WTC11 (cell line): ENCODE measurements at regions not wholly inside any gene's neighbourhood (a gene's known extent, or its start where the extent isn't known, plus 50 kb on each side); places are given as distances from the start of the nearest gene placed in this dataset.

Experiments used
- ATF2 ChIP-seq: sonication (generic); formaldehyde crosslinking; IDR thresholded peaks from 2 replicates; pipeline ENCODE4 v1.8.1; 2022; ENCODE audit warnings: low read depth, missing genetic modification reagents, borderline replicate concordance
- CBFB ChIP-seq: sonication (generic); formaldehyde crosslinking; IDR thresholded peaks from 2 replicates; pipeline ENCODE4 v1.8.1; 2022; ENCODE audit warnings: mild to moderate bottlenecking, low read depth, missing genetic modification reagents
- CTCF ChIP-seq: fragments of 200-600 bp; IDR thresholded peaks from 2 replicates; pipeline ENCODE4 v1.8.0; 2022; ENCODE audit warnings: antibody characterized with exemption
- HMGXB4 ChIP-seq: sonication (generic); formaldehyde crosslinking; IDR thresholded peaks from 2 replicates; pipeline ENCODE4 v1.8.1; 2023; ENCODE audit warnings: mild to moderate bottlenecking, moderate library complexity, missing genetic modification reagents
- MAX ChIP-seq: sonication (generic); formaldehyde crosslinking; IDR thresholded peaks from 2 replicates; pipeline ENCODE4 v1.8.0; 2022; ENCODE audit warnings: mild to moderate bottlenecking, missing genetic modification reagents
- PRDM15 ChIP-seq: sonication (generic); formaldehyde crosslinking; IDR thresholded peaks from 2 replicates; pipeline ENCODE4 v1.8.0; 2022; ENCODE audit warnings: missing genetic modification reagents
- PREB ChIP-seq: sonication (generic); formaldehyde crosslinking; IDR thresholded peaks from 2 replicates; pipeline ENCODE4 v1.8.1; 2022; ENCODE audit warnings: mild to moderate bottlenecking, missing genetic modification reagents, moderate library complexity, borderline replicate concordance
- SP1 ChIP-seq: sonication (generic); formaldehyde crosslinking; conservative IDR thresholded peaks from 2 replicates; pipeline ENCODE4 v1.8.1; 2022; ENCODE audit warnings: missing genetic modification reagents
- ZNF512 ChIP-seq: sonication (generic); formaldehyde crosslinking; IDR thresholded peaks from 2 replicates; pipeline ENCODE4 v1.8.1; 2022; ENCODE audit warnings: missing genetic modification reagents, borderline replicate concordance

GRCh38 chr22:26949193-26949592, 291.8 kb downstream of the MIAT start:
- TF ChIP-seq CTCF: no peak
- no peak for TF ChIP-seq HMGXB4 (CRISPR knock-in tag)
- no peak for TF ChIP-seq PRDM15 (CRISPR knock-in tag)
- no peak for TF ChIP-seq PREB (CRISPR knock-in tag)
- TF ChIP-seq MAX (CRISPR knock-in tag): no peak
- TF ChIP-seq CBFB (CRISPR knock-in tag): no peak
- no peak for TF ChIP-seq ATF2 (CRISPR knock-in tag)
- no peak for TF ChIP-seq SP1 (CRISPR knock-in tag)
- TF ChIP-seq ZNF512: no peak
